ENCODE measurements at regions not wholly inside any gene's neighbourhood (a gene's known extent, or its start where the extent isn't known, plus 50 kb on each side); places are given as distances from the start of the nearest gene placed in this dataset.

- Histone ChIP-seq H3K4me3 (replicated peaks in 1 of 3) (no peak overlapping the region), H3K36me3 (no peaks in the 10 kb centered on the region), H3K9me3 (no peaks in the 10 kb centered on the region), H3K4me1 (no peaks in the 10 kb centered on the region), H3K27me3 (no peaks in the 10 kb centered on the region), H3K27ac (no peak overlapping the region)
- DNase-seq, result no peak
- TF ChIP-seq CTCF (IDR thresholded peaks at IDR 0.05), result no peak
- no peak for TF ChIP-seq POLR2A (IDR thresholded peaks at IDR 0.05)
- intact Hi-C loops (cut with DNase I), result no loop called here
- 64 to 68% methylated on average over 6 of the region's 6 CpGs for WGBS, 2 donors
Measured at GRCh38 chr11:70740488-70740851, 342.1 kb downstream of the CTTN start.

- Histone ChIP-seq H3K4me1 (no peaks in the 10 kb centered on the region), H3K27ac (no peak overlapping the region), H3K4me3 (replicated peaks in 1 of 3) (no peak overlapping the region), H3K36me3 (no peaks in the 10 kb centered on the region), H3K27me3 (no peaks in the 10 kb centered on the region), H3K9me3 (no peaks in the 10 kb centered on the region)
- DNase-seq, result no peak
- intact Hi-C loops (cut with DNase I), result no loop called here
- TF ChIP-seq CTCF (IDR thresholded peaks at IDR 0.05), result no peak
- no peak for TF ChIP-seq POLR2A (IDR thresholded peaks at IDR 0.05)
- WGBS, 2 donors, result 93 to 97% methylated on average over 3 of the region's 3 CpGs
Measured at GRCh38 chr11:70741085-70741484, 342.8 kb downstream of the CTTN start.

- no peaks in the 10 kb centered on the region for H3K36me3 ChIP-seq
- no peak overlapping the region for H3K27ac ChIP-seq
- 52 to 57% methylated on average over 26 to 27 of the region's 27 CpGs for WGBS, 2 donors
- no peaks in the 10 kb centered on the region for H3K27me3 ChIP-seq
- intact Hi-C loops (cut with DNase I), result no loop called here
- H3K9me3 ChIP-seq, result no peaks in the 10 kb centered on the region
- no peak overlapping the region for H3K4me3 ChIP-seq (replicated peaks in 1 of 3)
- peak; percentile 26 to 28 for DNase-seq
- no peaks in the 10 kb centered on the region for H3K4me1 ChIP-seq
- TF ChIP-seq CTCF (IDR thresholded peaks at IDR 0.05), result no peak
- TF ChIP-seq POLR2A (IDR thresholded peaks at IDR 0.05), result no peak
Measured at GRCh38 chr11:70742553-70743291, 344.4 kb downstream of the CTTN start.

- intact Hi-C loops (cut with DNase I), result no loop called here
- no peaks in the 10 kb centered on the region for H3K27me3 ChIP-seq
- H3K9me3 ChIP-seq, result no peaks in the 10 kb centered on the region
- no peaks in the 10 kb centered on the region for H3K4me1 ChIP-seq
- no peak for TF ChIP-seq CTCF (IDR thresholded peaks at IDR 0.05)
- no peak for TF ChIP-seq POLR2A (IDR thresholded peaks at IDR 0.05)
- H3K4me3 ChIP-seq (replicated peaks in 1 of 3), result no peak overlapping the region
- H3K36me3 ChIP-seq, result no peaks in the 10 kb centered on the region
- WGBS, 2 donors, result 85 to 94% methylated on average over 9 of the region's 9 CpGs
- no peak for DNase-seq
- no peak overlapping the region for H3K27ac ChIP-seq
Measured at GRCh38 chr11:70743329-70743728, 345.0 kb downstream of the CTTN start.

GRCh38 chr11:70743941-70744351 is 345.6 kb downstream of the CTTN start:
- Histone ChIP-seq H3K9me3 (no peaks in the 10 kb centered on the region), H3K27ac (no peak overlapping the region), H3K36me3 (no peaks in the 10 kb centered on the region), H3K4me3 (replicated peaks in 1 of 3) (no peak overlapping the region), H3K4me1 (no peaks in the 10 kb centered on the region), H3K27me3 (no peaks in the 10 kb centered on the region)
- no peak for TF ChIP-seq CTCF (IDR thresholded peaks at IDR 0.05)
- TF ChIP-seq POLR2A (IDR thresholded peaks at IDR 0.05), result no peak
- intact Hi-C loops (cut with DNase I), result no loop called here
- no peak for DNase-seq
- 84 to 90% methylated on average over 4 to 5 of the region's 9 CpGs for WGBS, 2 donors

Measured in thyroid gland (tissue), 4 donors.